WERI-Rb-1 (cell line): ENCODE measurements at regions not wholly inside any gene's neighbourhood (a gene's known extent, or its start where the extent isn't known, plus 50 kb on each side); places are given as distances from the start of the nearest gene placed in this dataset.
"Not testable (repeated sequence)": the region's sequence is repeated elsewhere in the genome, so short reads cannot be mapped to it uniquely, and the experiment has no call there.

ENCODE experiments used
- DNase-seq: peaks from one replicate; pipeline ENCODE4 v3.0.0-alpha.2; 2020
- H3K27ac ChIP-seq: fragments of 250-450 bp; sonication (Bioruptor Pico); 2 replicates; pipeline ENCODE4 v1.5.1; 2020; ENCODE audit warnings: mild to moderate bottlenecking, moderate library complexity
- H3K27me3 ChIP-seq: fragments of 250-450 bp; sonication (Bioruptor Pico); 2 replicates; pipeline ENCODE4 v1.5.1; 2021; ENCODE audit warnings: mild to moderate bottlenecking, low read depth, moderate library complexity; ENCODE audit not compliant: insufficient read depth, severe bottlenecking
- H3K36me3 ChIP-seq: fragments of 250-450 bp; sonication (Bioruptor Pico); 2 replicates; pipeline ENCODE4 v1.5.1; 2020; ENCODE audit warnings: mild to moderate bottlenecking, moderate library complexity
- H3K4me3 ChIP-seq: 2 replicates; pipeline ENCODE4 v1.5.1; 2011; ENCODE audit warnings: low read depth, mild to moderate bottlenecking, control low read depth, low read length
- H3K9me3 ChIP-seq: fragments of 250-450 bp; sonication (Bioruptor Pico); 2 replicates; pipeline ENCODE4 v1.5.1; 2021; ENCODE audit warnings: mild to moderate bottlenecking, moderate library complexity; ENCODE audit not compliant: severe bottlenecking
- CTCF ChIP-seq: IDR thresholded peaks from 2 replicates; pipeline ENCODE4 v1.5.1; 2011; ENCODE audit warnings: low read depth, mild to moderate bottlenecking, control low read depth, inconsistent platforms, low read length

GRCh38 chr2:36097022-36097421, 258.6 kb upstream of the CRIM1 start:
- H3K9me3 ChIP-seq, result peaks cover 14% of the 10 kb centered on the region
- no peaks in the 10 kb centered on the region for H3K36me3 ChIP-seq
- no peak for TF ChIP-seq CTCF
- H3K27ac ChIP-seq, result no peak overlapping the region
- H3K27me3 ChIP-seq, result no peaks in the 10 kb centered on the region
- no peak for DNase-seq
- no peak overlapping the region for H3K4me3 ChIP-seq

- H3K9me3 ChIP-seq, result peaks cover 18% of the 10 kb centered on the region
- not testable (repeated sequence) for H3K27me3 ChIP-seq, H3K36me3 ChIP-seq, H3K27ac ChIP-seq, DNase-seq, H3K4me3 ChIP-seq
Observed at GRCh38 chr2:36091844-36092741, 263.5 kb upstream of the CRIM1 start.

- peaks cover 12% of the 10 kb centered on the region for H3K9me3 ChIP-seq
- peak; percentile 27 for TF ChIP-seq CTCF
- H3K4me3 ChIP-seq, result no peak overlapping the region
- peak; percentile 72 for DNase-seq
- no peaks in the 10 kb centered on the region for H3K36me3 ChIP-seq
- H3K27me3 ChIP-seq, result no peaks in the 10 kb centered on the region
- no peak overlapping the region for H3K27ac ChIP-seq
Observed at GRCh38 chr2:36088716-36089328, 266.8 kb upstream of the CRIM1 start.

- Histone ChIP-seq H3K27ac (no peak overlapping the region), H3K27me3 (no peaks in the 10 kb centered on the region), H3K9me3 (peaks cover 8% of the 10 kb centered on the region), H3K36me3 (no peaks in the 10 kb centered on the region), H3K4me3 (no peak overlapping the region)
- no peak for TF ChIP-seq CTCF
- no peak for DNase-seq
Observed at GRCh38 chr2:36087344-36087743, 268.2 kb upstream of the CRIM1 start.

- Histone ChIP-seq H3K36me3 (no peaks in the 10 kb centered on the region), H3K9me3 (no peaks in the 10 kb centered on the region), H3K4me3 (no peak overlapping the region), H3K27me3 (no peaks in the 10 kb centered on the region), H3K27ac (no peak overlapping the region)
- DNase-seq, result no peak
- no peak for TF ChIP-seq CTCF
Observed at GRCh38 chr2:36079793-36080192, 275.8 kb upstream of the CRIM1 start.

GRCh38 chr2:36074008-36074407, 281.6 kb upstream of the CRIM1 start:
- DNase-seq, result no peak
- no peak for TF ChIP-seq CTCF
- Histone ChIP-seq H3K27ac (no peak overlapping the region), H3K9me3 (no peaks in the 10 kb centered on the region), H3K27me3 (no peaks in the 10 kb centered on the region), H3K36me3 (no peaks in the 10 kb centered on the region), H3K4me3 (no peak overlapping the region)
